Osteocyte (in vitro differentiated cells): ENCODE measurements at regions not wholly inside any gene's neighbourhood (a gene's known extent, or its start where the extent isn't known, plus 50 kb on each side); places are given as distances from the start of the nearest gene placed in this dataset.

Experiments
- DNase-seq: peaks from one replicate; pipeline ENCODE4 v3.0.0; 2021; ENCODE audit warnings: mixed read lengths; ENCODE audit not compliant: unreplicated experiment; ENCODE audit errors: extremely low spot score
- H3K27ac Mint-ChIP-seq: one replicate; pipeline ENCODE4 v1.8.0; 2021; ENCODE audit warnings: mild to moderate bottlenecking, mixed read lengths; ENCODE audit not compliant: unreplicated experiment
- H3K27me3 Mint-ChIP-seq: one replicate; pipeline ENCODE4 v1.8.0; 2021; ENCODE audit warnings: mixed read lengths; ENCODE audit not compliant: unreplicated experiment
- H3K36me3 Mint-ChIP-seq: one replicate; pipeline ENCODE4 v1.8.0; 2021; ENCODE audit warnings: mixed read lengths; ENCODE audit not compliant: unreplicated experiment
- H3K4me1 Mint-ChIP-seq: one replicate; pipeline ENCODE4 v1.8.0; 2021; ENCODE audit warnings: mixed read lengths; ENCODE audit not compliant: unreplicated experiment
- H3K4me3 Mint-ChIP-seq: one replicate; pipeline ENCODE4 v1.8.0; 2021; ENCODE audit warnings: mild to moderate bottlenecking, moderate library complexity, mixed read lengths; ENCODE audit not compliant: unreplicated experiment
- H3K9me3 Mint-ChIP-seq: one replicate; pipeline ENCODE4 v1.8.0; 2021; ENCODE audit warnings: mixed read lengths; ENCODE audit not compliant: unreplicated experiment
- TF ChIP-seq, protein P1 (sequence below): fragments of 200-600 bp; sonication (generic); IDR thresholded peaks from 2 replicates; pipeline ENCODE4 v1.5.0; 2021; ENCODE audit warnings: antibody characterized with exemption, mild to moderate bottlenecking, moderate library complexity

DNA sequence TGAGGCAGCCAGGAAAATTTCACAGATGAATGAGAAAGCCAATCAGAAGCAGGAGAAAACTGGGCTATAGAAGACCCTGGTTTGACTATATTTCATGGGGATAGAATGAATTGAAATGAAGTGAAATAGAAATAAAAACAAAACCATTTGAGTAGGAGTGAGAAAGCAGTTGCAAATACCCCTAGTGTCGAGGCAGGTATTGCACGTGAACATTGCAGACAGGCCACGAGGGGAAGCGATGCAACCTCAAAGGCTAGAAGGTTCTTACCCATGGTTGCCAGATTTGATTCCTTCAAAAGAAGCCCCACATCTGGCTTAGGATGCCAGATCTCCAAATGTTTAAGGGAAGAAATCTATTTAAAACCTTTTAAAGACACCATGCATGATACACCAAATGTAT, 648.9 kb downstream of the VRK1 start:
- Mint-ChIP-seq H3K36me3 (no peaks in the 10 kb centered on the region), H3K27ac (no peak overlapping the region), H3K4me3 (no peak overlapping the region), H3K27me3 (no peaks in the 10 kb centered on the region), H3K4me1 (no peaks in the 10 kb centered on the region), H3K9me3 (peaks cover 36% of the 10 kb centered on the region)
- no peak for DNase-seq
- TF ChIP-seq, protein P1, sequence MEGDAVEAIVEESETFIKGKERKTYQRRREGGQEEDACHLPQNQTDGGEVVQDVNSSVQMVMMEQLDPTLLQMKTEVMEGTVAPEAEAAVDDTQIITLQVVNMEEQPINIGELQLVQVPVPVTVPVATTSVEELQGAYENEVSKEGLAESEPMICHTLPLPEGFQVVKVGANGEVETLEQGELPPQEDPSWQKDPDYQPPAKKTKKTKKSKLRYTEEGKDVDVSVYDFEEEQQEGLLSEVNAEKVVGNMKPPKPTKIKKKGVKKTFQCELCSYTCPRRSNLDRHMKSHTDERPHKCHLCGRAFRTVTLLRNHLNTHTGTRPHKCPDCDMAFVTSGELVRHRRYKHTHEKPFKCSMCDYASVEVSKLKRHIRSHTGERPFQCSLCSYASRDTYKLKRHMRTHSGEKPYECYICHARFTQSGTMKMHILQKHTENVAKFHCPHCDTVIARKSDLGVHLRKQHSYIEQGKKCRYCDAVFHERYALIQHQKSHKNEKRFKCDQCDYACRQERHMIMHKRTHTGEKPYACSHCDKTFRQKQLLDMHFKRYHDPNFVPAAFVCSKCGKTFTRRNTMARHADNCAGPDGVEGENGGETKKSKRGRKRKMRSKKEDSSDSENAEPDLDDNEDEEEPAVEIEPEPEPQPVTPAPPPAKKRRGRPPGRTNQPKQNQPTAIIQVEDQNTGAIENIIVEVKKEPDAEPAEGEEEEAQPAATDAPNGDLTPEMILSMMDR, result no peak

DNA sequence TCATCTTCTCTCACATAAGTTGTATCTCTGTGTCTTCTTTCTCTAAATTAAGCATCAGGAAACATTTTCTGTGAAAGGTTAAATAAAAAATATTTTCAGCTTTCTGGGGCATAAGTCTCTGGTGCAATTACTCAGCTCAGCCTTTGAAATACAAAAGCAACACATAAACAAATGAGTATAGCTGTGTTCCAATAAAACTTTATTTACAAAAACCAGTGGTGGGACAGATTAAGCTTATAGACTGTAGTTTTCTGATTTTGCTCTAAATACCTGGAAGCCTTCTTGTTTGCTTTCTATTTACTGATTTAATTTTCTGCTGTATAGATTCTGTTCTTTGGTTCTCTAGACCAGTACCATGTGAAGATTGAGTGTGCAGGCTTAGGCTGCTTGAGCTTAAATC, 655.1 kb downstream of the VRK1 start:
- TF ChIP-seq, protein P1, result no peak
- no peak overlapping the region for H3K4me3 Mint-ChIP-seq
- H3K4me1 Mint-ChIP-seq, result no peaks in the 10 kb centered on the region
- no peak for DNase-seq
- H3K27me3 Mint-ChIP-seq, result no peaks in the 10 kb centered on the region
- no peak overlapping the region for H3K27ac Mint-ChIP-seq
- peaks cover 32% of the 10 kb centered on the region for H3K9me3 Mint-ChIP-seq
- H3K36me3 Mint-ChIP-seq, result no peaks in the 10 kb centered on the region

DNA sequence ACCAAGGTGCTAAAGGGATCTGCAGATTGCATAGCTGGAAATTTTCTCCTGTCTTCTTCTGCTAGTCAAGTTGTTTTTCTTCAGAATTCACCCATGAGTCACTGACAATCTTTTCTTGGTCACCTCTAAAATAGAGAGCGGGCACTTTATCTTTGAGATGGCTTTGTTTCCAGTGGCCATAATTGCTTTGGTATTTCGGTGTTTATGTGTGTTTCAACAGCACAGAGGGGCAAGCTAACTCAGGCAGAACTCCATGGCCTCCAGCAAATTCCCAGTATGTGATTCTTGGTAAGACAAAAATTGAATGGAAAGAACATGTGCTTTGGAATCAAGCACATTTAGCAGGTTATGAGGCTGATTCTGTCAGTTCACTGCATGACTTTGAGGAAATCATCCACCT, 656.8 kb downstream of the VRK1 start:
- TF ChIP-seq, protein P1, result no peak
- Mint-ChIP-seq H3K4me3 (no peak overlapping the region), H3K4me1 (no peaks in the 10 kb centered on the region), H3K27me3 (no peaks in the 10 kb centered on the region), H3K9me3 (peaks cover 44% of the 10 kb centered on the region), H3K36me3 (no peaks in the 10 kb centered on the region), H3K27ac (no peak overlapping the region)
- DNase-seq, result no peak

GRCh38 chr14:97456462-97456861, 659.3 kb downstream of the VRK1 start:
- no peak overlapping the region for H3K4me3 Mint-ChIP-seq
- H3K36me3 Mint-ChIP-seq, result no peaks in the 10 kb centered on the region
- H3K4me1 Mint-ChIP-seq, result no peaks in the 10 kb centered on the region
- TF ChIP-seq, protein P1, result no peak
- no peaks in the 10 kb centered on the region for H3K27me3 Mint-ChIP-seq
- peaks cover 42% of the 10 kb centered on the region for H3K9me3 Mint-ChIP-seq
- no peak overlapping the region for H3K27ac Mint-ChIP-seq
- no peak for DNase-seq

DNA sequence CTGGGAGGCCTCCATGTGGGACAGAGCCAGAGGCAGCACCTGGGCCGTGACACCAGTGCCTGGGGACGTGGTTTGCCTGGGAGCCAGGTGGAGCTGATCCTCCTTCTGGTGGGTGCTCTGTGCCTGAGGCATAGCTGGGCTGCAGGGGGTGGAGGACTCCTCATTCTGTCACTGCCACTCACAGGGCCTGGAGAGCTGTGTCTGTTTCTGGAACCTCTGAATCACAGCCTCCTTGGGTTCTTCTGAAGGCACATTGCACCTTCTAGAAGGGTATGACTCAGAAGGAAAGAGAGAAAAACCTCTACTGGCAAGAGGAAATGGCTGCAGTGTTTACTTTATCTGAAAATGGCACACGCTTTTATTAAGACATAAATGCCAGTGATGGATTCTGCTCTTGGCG, 659.8 kb downstream of the VRK1 start:
- TF ChIP-seq, protein P1, result no peak
- DNase-seq, result no peak
- H3K4me1 Mint-ChIP-seq, result no peaks in the 10 kb centered on the region
- H3K27ac Mint-ChIP-seq, result no peak overlapping the region
- no peaks in the 10 kb centered on the region for H3K27me3 Mint-ChIP-seq
- peaks cover 42% of the 10 kb centered on the region for H3K9me3 Mint-ChIP-seq
- H3K36me3 Mint-ChIP-seq, result no peaks in the 10 kb centered on the region
- H3K4me3 Mint-ChIP-seq, result no peak overlapping the region
